Neuronal stem cell (in vitro differentiated cells): ENCODE measurements at regions not wholly inside any gene's neighbourhood (a gene's known extent, or its start where the extent isn't known, plus 50 kb on each side); places are given as distances from the start of the nearest gene placed in this dataset.

Experiments used
- DNase-seq: peaks from one replicate; pipeline ENCODE4 v3.0.0-alpha.2; 2013; ENCODE audit warnings: low spot score
- H2AFZ ChIP-seq: one replicate; pipeline ENCODE4 v1.6.1; 2013; ENCODE audit warnings: mild to moderate bottlenecking, low read length, inconsistent platforms
- H2AK5ac ChIP-seq: 2 replicates; pipeline ENCODE4 v1.6.1; 2013; ENCODE audit warnings: low read depth, mild to moderate bottlenecking, inconsistent platforms, low read length, moderate library complexity, mixed read lengths
- H2BK120ac ChIP-seq: 2 replicates; pipeline ENCODE4 v1.6.1; 2013; ENCODE audit warnings: low read depth, mild to moderate bottlenecking, inconsistent platforms, low read length, moderate library complexity, mixed read lengths
- H2BK12ac ChIP-seq: one replicate; pipeline ENCODE4 v1.6.1; 2013; ENCODE audit warnings: low read length, inconsistent platforms
- H2BK15ac ChIP-seq: 2 replicates; pipeline ENCODE4 v1.6.1; 2013; ENCODE audit warnings: mild to moderate bottlenecking, low read length, inconsistent platforms, mixed read lengths
- H2BK5ac ChIP-seq: one replicate; pipeline ENCODE4 v1.6.1; 2013; ENCODE audit warnings: inconsistent platforms, mild to moderate bottlenecking, low read length, moderate library complexity
- H3K14ac ChIP-seq: one replicate; pipeline ENCODE4 v1.6.1; 2013; ENCODE audit warnings: low read length, inconsistent platforms
- H3K18ac ChIP-seq: 2 replicates; pipeline ENCODE4 v1.6.1; 2013; ENCODE audit warnings: low read length, inconsistent platforms
- H3K23ac ChIP-seq: 2 replicates; pipeline ENCODE4 v1.6.1; 2013; ENCODE audit warnings: low read depth, mild to moderate bottlenecking, mixed read lengths, low read length, inconsistent platforms; ENCODE audit not compliant: poor library complexity
- H3K27ac ChIP-seq: replicated peaks from 3 replicates; pipeline ENCODE4 v1.5.1; 2013; ENCODE audit warnings: low read length, inconsistent platforms
- H3K27me3 ChIP-seq, 3 experiments: 2 replicates each; pipeline ENCODE4 v1.6.1; 2013; ENCODE audit warnings: low read length in 3 of 3, mild to moderate bottlenecking in 2 of 3, inconsistent platforms in 1 of 3, low read depth in 1 of 3, mixed read lengths in 1 of 3, moderate library complexity in 1 of 3; ENCODE audit not compliant: control insufficient read depth in 3 of 3, insufficient read depth in 3 of 3
- H3K36me3 ChIP-seq, 2 donors: replicated peaks in 1 of 2; 2 replicates each; pipeline ENCODE4 v1.6.1; 2013; ENCODE audit warnings: low read length in 2 of 2; ENCODE audit not compliant: control insufficient read depth in 2 of 2, insufficient read depth in 2 of 2
- H3K4ac ChIP-seq: 2 replicates; pipeline ENCODE4 v1.6.1; 2013; ENCODE audit warnings: inconsistent platforms, mild to moderate bottlenecking, low read length, moderate library complexity
- H3K4me1 ChIP-seq, 2 donors: 1 replicate in 1 of 2; 2 replicates in 1 of 2; pipeline ENCODE4 v1.6.1; 2013; ENCODE audit warnings: low read length in 2 of 2, low read depth in 1 of 2; ENCODE audit not compliant: control insufficient read depth in 2 of 2, insufficient read depth in 1 of 2
- H3K4me2 ChIP-seq: one replicate; pipeline ENCODE4 v1.6.1; 2013; ENCODE audit warnings: mild to moderate bottlenecking, low read length, inconsistent platforms; ENCODE audit not compliant: insufficient read depth, poor library complexity, severe bottlenecking
- H3K4me3 ChIP-seq, 2 donors: 2 replicates each; pipeline ENCODE4 v1.5.1; 2013; ENCODE audit warnings: low read length in 2 of 2, mild to moderate bottlenecking in 2 of 2, inconsistent platforms in 1 of 2, moderate library complexity in 1 of 2
- H3K79me1 ChIP-seq: one replicate; pipeline ENCODE4 v1.6.1; 2013; ENCODE audit warnings: low read depth, mild to moderate bottlenecking, inconsistent platforms, low read length, moderate library complexity
- H3K9ac ChIP-seq: one replicate; pipeline ENCODE4 v1.6.1; 2013; ENCODE audit warnings: mild to moderate bottlenecking, low read depth, low read length, inconsistent platforms; ENCODE audit not compliant: poor library complexity
- H3K9me3 ChIP-seq, 2 donors: replicated peaks in 1 of 2; 2 replicates each; pipeline versions ENCODE3 to v1.6.1; 2013; ENCODE audit warnings: low read length in 2 of 2, mild to moderate bottlenecking in 2 of 2, inconsistent platforms in 1 of 2, low read depth in 1 of 2, mixed read lengths in 1 of 2, moderate library complexity in 1 of 2; ENCODE audit not compliant: control insufficient read depth in 2 of 2, insufficient read depth in 1 of 2
- H4K8ac ChIP-seq: one replicate; pipeline ENCODE4 v1.6.1; 2013; ENCODE audit warnings: low read depth, mild to moderate bottlenecking, inconsistent platforms, low read length, moderate library complexity
- H4K91ac ChIP-seq: one replicate; pipeline ENCODE4 v1.6.1; 2013; ENCODE audit warnings: low read length, low read depth, mild to moderate bottlenecking, inconsistent platforms; ENCODE audit not compliant: poor library complexity
- WGBS, 2 donors: extraction: QIAGEN DNeasy Blood & Tissue Kit; methylation state at CpG; one replicate each; pipeline ENCODE4 v1.1.7; 2013; ENCODE audit warnings: missing lambda C conversion rate in 2 of 2, mixed read lengths in 1 of 2; ENCODE audit not compliant: insufficient read length in 2 of 2, insufficient replicate concordance in 1 of 2; ENCODE audit errors: extremely low coverage in 2 of 2; 5-methylcytosine and 5-hydroxymethylcytosine counted together

DNA sequence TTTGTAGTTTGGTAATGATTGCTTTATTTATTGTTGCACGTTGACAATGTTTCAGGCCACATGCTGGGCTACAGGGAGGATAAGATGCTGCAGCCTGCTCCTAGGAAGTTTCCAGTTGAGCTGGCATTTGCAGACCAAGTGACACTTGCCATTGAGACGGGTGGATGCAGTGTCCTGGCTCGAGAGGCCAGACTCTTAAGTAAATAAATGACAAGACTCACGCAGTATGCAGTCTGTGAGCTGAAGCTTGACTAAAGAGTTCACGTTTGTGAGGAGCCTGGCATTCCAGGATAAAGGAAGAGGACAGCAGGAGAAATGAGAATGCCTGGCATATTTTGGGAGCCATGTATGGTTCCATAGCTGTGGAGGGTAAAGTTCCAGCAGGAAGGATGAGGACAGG, 105.8 kb downstream of the BAMBI start:
- no peak overlapping the region for H4K8ac ChIP-seq
- H3K9ac ChIP-seq: no peak overlapping the region
- no peak overlapping the region for H2AFZ ChIP-seq
- H3K4me3 ChIP-seq: no peak overlapping the region
- no peak overlapping the region for H3K4me2 ChIP-seq
- H3K27ac ChIP-seq: no peak overlapping the region
- no peaks in the 10 kb centered on the region for H3K79me1 ChIP-seq
- H2BK15ac ChIP-seq: no peak overlapping the region
- H3K23ac ChIP-seq: no peak overlapping the region
- no peak overlapping the region for H2AK5ac ChIP-seq
- no peak for DNase-seq
- no CpG with 5 or more reads among the region's 5 CpGs for WGBS, 2 donors
- H3K27me3 ChIP-seq: peaks cover 0 to 6% (median 0%) of the 10 kb centered on the region in 3 experiments
- no peaks in the 10 kb centered on the region for H3K4me1 ChIP-seq
- H3K4ac ChIP-seq: no peak overlapping the region
- no peaks in the 10 kb centered on the region for H3K9me3 ChIP-seq
- no peak overlapping the region for H3K18ac ChIP-seq
- H3K36me3 ChIP-seq: no peaks in the 10 kb centered on the region
- H2BK12ac ChIP-seq: no peak overlapping the region
- H2BK120ac ChIP-seq: no peak overlapping the region
- H2BK5ac ChIP-seq: no peak overlapping the region
- H3K14ac ChIP-seq: no peak overlapping the region
- no peak overlapping the region for H4K91ac ChIP-seq

DNA sequence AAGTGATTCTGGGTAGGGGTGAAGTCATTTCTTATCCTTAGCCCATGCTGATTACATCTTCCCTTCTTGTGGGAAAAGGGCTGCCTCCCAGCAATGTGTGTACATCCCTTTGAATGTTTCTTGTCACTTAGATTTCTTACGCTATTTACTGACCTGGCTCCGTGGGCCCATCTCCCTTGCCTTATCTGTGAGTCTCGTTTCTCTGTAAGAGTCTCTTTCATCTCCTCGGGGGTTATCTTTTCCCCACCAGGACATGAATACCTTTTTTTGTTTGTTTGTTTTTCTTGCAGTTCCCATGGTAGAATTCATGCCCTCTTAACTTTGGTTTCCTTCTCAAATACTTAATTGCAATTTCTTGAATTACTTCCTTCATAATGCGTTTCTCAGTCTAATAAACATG, 107.7 kb downstream of the BAMBI start:
- no peaks in the 10 kb centered on the region for H3K79me1 ChIP-seq

DNA sequence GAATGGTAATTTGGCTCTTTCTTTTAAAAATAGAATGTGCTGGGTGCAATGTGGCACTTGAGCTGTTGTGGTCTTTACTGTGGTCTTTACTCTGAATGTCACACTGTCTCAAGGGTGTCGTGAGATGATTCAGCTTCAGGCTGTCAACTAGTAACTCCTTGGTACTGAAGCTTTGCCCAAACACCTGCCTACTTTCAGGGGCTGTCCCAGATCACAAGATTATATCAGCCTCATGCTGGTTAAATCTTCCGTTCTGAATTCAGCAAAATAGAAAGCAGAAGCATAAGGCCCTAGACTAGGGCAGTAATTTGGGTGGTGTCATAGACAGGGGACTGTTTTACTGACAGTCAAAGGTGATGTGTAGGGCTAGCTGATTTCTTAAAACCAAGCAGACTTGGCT, 110.9 kb downstream of the BAMBI start:
- H3K27me3 ChIP-seq: peaks cover 0 to 31% (median 0%) of the 10 kb centered on the region in 3 experiments
- no peak overlapping the region for H2BK12ac ChIP-seq
- H3K36me3 ChIP-seq: no peaks in the 10 kb centered on the region
- H3K4me2 ChIP-seq: no peak overlapping the region
- no peak overlapping the region for H4K91ac ChIP-seq
- H3K4me1 ChIP-seq: no peaks in the 10 kb centered on the region
- H3K14ac ChIP-seq: no peak overlapping the region
- H3K9me3 ChIP-seq: no peaks in the 10 kb centered on the region
- DNase-seq: no peak
- no peak overlapping the region for H3K9ac ChIP-seq
- H3K79me1 ChIP-seq: no peaks in the 10 kb centered on the region
- no peak overlapping the region for H2BK120ac ChIP-seq
- H4K8ac ChIP-seq: no peak overlapping the region
- no peak overlapping the region for H2AFZ ChIP-seq
- H2BK15ac ChIP-seq: no peak overlapping the region
- H3K23ac ChIP-seq: no peak overlapping the region
- no CpG with 5 or more reads among the region's 2 CpGs for WGBS, 2 donors
- no peak overlapping the region for H3K4me3 ChIP-seq
- H3K18ac ChIP-seq: no peak overlapping the region
- H2BK5ac ChIP-seq: no peak overlapping the region
- H3K4ac ChIP-seq: no peak overlapping the region
- no peak overlapping the region for H3K27ac ChIP-seq
- no peak overlapping the region for H2AK5ac ChIP-seq

More for the DNA sequence above, 107.7 kb downstream of the BAMBI start:
- Histone ChIP-seq H3K18ac (no peak overlapping the region), H3K4me3 (no peak overlapping the region), H3K9ac (no peak overlapping the region), H3K36me3 (no peaks in the 10 kb centered on the region), H3K4ac (no peak overlapping the region), H3K14ac (no peak overlapping the region), H2BK15ac (no peak overlapping the region), H3K23ac (no peak overlapping the region), H3K9me3 (no peaks in the 10 kb centered on the region), H2BK5ac (no peak overlapping the region), H2BK12ac (no peak overlapping the region), H3K4me2 (no peak overlapping the region), H2AFZ (no peak overlapping the region), H4K91ac (no peak overlapping the region), H2AK5ac (no peak overlapping the region), H3K27me3 (peaks cover 0 to 12% (median 0%) of the 10 kb centered on the region in 3 experiments), H3K4me1 (no peaks in the 10 kb centered on the region), H4K8ac (no peak overlapping the region), H3K27ac (no peak overlapping the region), H2BK120ac (no peak overlapping the region)
- DNase-seq: no peak
- WGBS, 2 donors: no CpG with 5 or more reads among the region's 5 CpGs

DNA sequence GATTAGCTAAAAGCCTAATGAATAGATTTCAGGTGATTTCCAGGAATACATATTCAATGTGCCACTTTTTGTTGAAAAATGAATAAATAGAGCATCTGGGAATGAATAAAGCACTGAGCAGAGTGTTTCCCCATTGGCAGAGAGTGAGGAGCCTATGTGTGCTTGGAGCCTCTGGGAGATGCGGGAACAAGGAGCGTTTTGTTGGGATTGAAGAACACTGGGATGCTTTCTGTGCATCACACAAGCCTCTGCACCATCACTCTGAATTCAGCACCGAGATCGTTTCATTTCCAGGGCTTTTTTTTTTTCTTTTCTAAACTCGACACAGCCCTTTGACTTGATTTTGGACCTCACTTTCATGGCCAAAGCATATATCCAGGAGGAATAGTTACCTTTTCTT, 111.4 kb downstream of the BAMBI start:
- Histone ChIP-seq H3K14ac (no peak overlapping the region), H2AFZ (no peak overlapping the region), H3K27ac (no peak overlapping the region), H3K9ac (no peak overlapping the region), H3K27me3 (peaks cover 0 to 31% (median 0%) of the 10 kb centered on the region in 3 experiments), H3K23ac (no peak overlapping the region), H2BK120ac (no peak overlapping the region), H3K9me3 (no peaks in the 10 kb centered on the region), H3K4me1 (no peaks in the 10 kb centered on the region), H3K36me3 (no peaks in the 10 kb centered on the region), H4K91ac (no peak overlapping the region), H4K8ac (no peak overlapping the region), H2BK15ac (no peak overlapping the region), H3K18ac (no peak overlapping the region), H3K4me3 (no peak overlapping the region), H3K4me2 (no peak overlapping the region), H2BK5ac (no peak overlapping the region), H2AK5ac (no peak overlapping the region), H2BK12ac (no peak overlapping the region), H3K4ac (no peak overlapping the region), H3K79me1 (no peaks in the 10 kb centered on the region)
- no CpG with 5 or more reads among the region's 5 CpGs for WGBS, 2 donors
- no peak for DNase-seq
